GM12878 (cell line): ENCODE measurements at regions not wholly inside any gene's neighbourhood (a gene's known extent, or its start where the extent isn't known, plus 50 kb on each side); places are given as distances from the start of the nearest gene placed in this dataset.

Experiments
- CTCF ChIP-seq, 3 experiments: IDR thresholded peaks in 2 of 3; conservative IDR thresholded peaks in 1 of 3; 2 replicates each; pipeline ENCODE4 v1.5.1; 2011; ENCODE audit warnings: low read depth in 3 of 3, low read length in 3 of 3, mild to moderate bottlenecking in 3 of 3, control low read depth in 2 of 3, moderate library complexity in 2 of 3, inconsistent platforms in 1 of 3, mixed read lengths in 1 of 3; ENCODE audit not compliant: control insufficient read depth in 2 of 3, insufficient read depth in 1 of 3; ENCODE audit errors: extremely low read depth in 1 of 3
- FOXK2 ChIP-seq: fragments of 450-650 bp; IDR thresholded peaks from 2 replicates; pipeline ENCODE4 v1.6.1; 2017; ENCODE audit warnings: mild to moderate bottlenecking, moderate library complexity
- FOXM1 ChIP-seq: IDR thresholded peaks from 2 replicates; pipeline ENCODE4 v1.6.1; 2012; ENCODE audit warnings: low read depth, mild to moderate bottlenecking, inconsistent platforms, low read length, moderate library complexity
- MYC ChIP-seq: IDR thresholded peaks from 2 replicates; pipeline ENCODE4 v1.6.1; 2011; ENCODE audit warnings: mild to moderate bottlenecking, low read length, moderate library complexity, inconsistent platforms; ENCODE audit not compliant: insufficient read depth, insufficient replicate concordance, insufficient read length, severe bottlenecking
- POLR2A ChIP-seq: IDR thresholded peaks from 2 replicates; pipeline ENCODE4 v1.6.1; 2011; ENCODE audit warnings: low read depth, mild to moderate bottlenecking, low read length
- SIN3A ChIP-seq: IDR thresholded peaks from 2 replicates; pipeline ENCODE4 v1.6.1; 2012; ENCODE audit warnings: low read depth, low read length, improper control_type of control experiment
- SMAD5 ChIP-seq: IDR thresholded peaks from 2 replicates; pipeline ENCODE4 v1.6.1; 2016; ENCODE audit warnings: antibody characterized with exemption, low read depth
- SMARCA5 ChIP-seq: fragments of 450-650 bp; IDR thresholded peaks from 2 replicates; pipeline ENCODE4 v1.6.1; 2017; ENCODE audit warnings: mild to moderate bottlenecking
- SP1 ChIP-seq: IDR thresholded peaks from one replicate; pipeline ENCODE4 v1.6.1; 2011; ENCODE audit warnings: low read depth, low read length
- USF1 ChIP-seq: IDR thresholded peaks from 2 replicates; pipeline ENCODE4 v1.6.1; 2011; ENCODE audit warnings: borderline replicate concordance, low read depth, mild to moderate bottlenecking, moderate library complexity, mixed read lengths, low read length; ENCODE audit not compliant: insufficient read depth; ENCODE audit errors: extremely low read length

GRCh38 chr9:129312251-129313122 is 134.4 kb upstream of the IER5L start:
- TF ChIP-seq POLR2A (no peak), MYC (no peak), CTCF (IDR thresholded peaks at IDR 0.05 in 2 of 3, conservative IDR thresholded peaks at IDR 0.05 in 1 of 3; ENCODE audit: control insufficient read depth in 2 of 3, extremely low read depth in 1 of 3, insufficient read depth in 1 of 3, low read depth in 3 of 3, low read length in 3 of 3) (no peak), FOXM1 (no peak), SMAD5 (no peak), FOXK2 (no peak), USF1 (no peak), SIN3A (no peak), SP1 (no peak), SMARCA5 (no peak)
